GM23338 (cell line): ENCODE measurements at regions not wholly inside any gene's neighbourhood (a gene's known extent, or its start where the extent isn't known, plus 50 kb on each side); places are given as distances from the start of the nearest gene placed in this dataset.

ENCODE experiments used
- ATAC-seq: fragments of 200-7000 bp; cut with Tn5 transposase; 3 replicates; pipeline ENCODE4 v1.9.1; 2020
- DNase-seq: peaks from one replicate; pipeline ENCODE4 v3.0.0-alpha.2; 2015; ENCODE audit warnings: low spot score
- H2AFZ ChIP-seq: fragments of 200-600 bp; sonication (generic); 2 replicates; pipeline ENCODE4 v1.8.0; 2016; ENCODE audit warnings: antibody characterized with exemption, mild to moderate bottlenecking, moderate library complexity
- H3F3A ChIP-seq: fragments of 200-600 bp; sonication (generic); replicated peaks from 2 replicates; pipeline ENCODE4 v1.8.0; 2017; ENCODE audit warnings: antibody characterized with exemption, mixed run types, low read depth
- H3K27ac ChIP-seq: fragments of 200-600 bp; sonication (generic); 2 replicates; pipeline ENCODE4 v1.6.1; 2016; ENCODE audit warnings: low read depth
- H3K27me3 ChIP-seq: fragments of 200-600 bp; sonication (generic); 2 replicates; pipeline ENCODE4 v1.8.0; 2016; ENCODE audit warnings: mild to moderate bottlenecking, mixed run types, moderate library complexity; ENCODE audit not compliant: insufficient read depth
- H3K36me3 ChIP-seq: fragments of 200-600 bp; sonication (generic); 2 replicates; pipeline ENCODE4 v1.8.0; 2016; ENCODE audit warnings: mild to moderate bottlenecking; ENCODE audit not compliant: insufficient read depth
- H3K4me1 ChIP-seq: fragments of 200-600 bp; sonication (generic); 2 replicates; pipeline ENCODE4 v1.8.0; 2016; ENCODE audit warnings: mild to moderate bottlenecking, moderate library complexity; ENCODE audit not compliant: insufficient read depth
- H3K4me2 ChIP-seq: fragments of 200-600 bp; sonication (generic); 2 replicates; pipeline ENCODE4 v1.7.1; 2017; ENCODE audit warnings: mixed run types
- H3K4me3 ChIP-seq: fragments of 200-600 bp; sonication (generic); 2 replicates; pipeline ENCODE4 v1.6.1; 2016; ENCODE audit warnings: mixed run types
- H3K79me2 ChIP-seq: fragments of 200-600 bp; sonication (generic); replicated peaks from 2 replicates; pipeline ENCODE4 v1.8.0; 2017; ENCODE audit warnings: mild to moderate bottlenecking; ENCODE audit not compliant: insufficient read depth
- H3K9me2 ChIP-seq: fragments of 200-600 bp; sonication (generic); 2 replicates; pipeline ENCODE4 v1.8.0; 2017; ENCODE audit not compliant: insufficient read depth
- H4K20me1 ChIP-seq: fragments of 200-600 bp; sonication (generic); replicated peaks from 2 replicates; pipeline ENCODE4 v1.8.0; 2017; ENCODE audit warnings: mild to moderate bottlenecking; ENCODE audit not compliant: insufficient read depth
- H3K27ac Mint-ChIP-seq: 2 replicates; pipeline ENCODE4 v1.8.0; 2020; ENCODE audit warnings: inconsistent platforms, mild to moderate bottlenecking, moderate library complexity, mixed read lengths
- H3K27me3 Mint-ChIP-seq: 3 replicates; pipeline ENCODE4 v1.8.0; 2022; ENCODE audit warnings: low read depth, mild to moderate bottlenecking, moderate library complexity, mixed read lengths, inconsistent platforms; ENCODE audit not compliant: insufficient read depth, poor library complexity
- H3K36me3 Mint-ChIP-seq: 3 replicates; pipeline ENCODE4 v1.8.0; 2021; ENCODE audit warnings: low read depth, mild to moderate bottlenecking, inconsistent platforms, moderate library complexity, mixed read lengths
- H3K4me1 Mint-ChIP-seq: 3 replicates; pipeline ENCODE4 v1.8.0; 2020; ENCODE audit warnings: mild to moderate bottlenecking, inconsistent platforms, mixed read lengths
- H3K4me3 Mint-ChIP-seq: 3 replicates; pipeline ENCODE4 v1.8.0; 2021; ENCODE audit warnings: moderate library complexity, mild to moderate bottlenecking, inconsistent platforms, mixed read lengths
- H3K9me3 Mint-ChIP-seq: 3 replicates; pipeline ENCODE4 v1.8.0; 2020; ENCODE audit warnings: moderate library complexity, mild to moderate bottlenecking, inconsistent platforms, mixed read lengths
- CREB1 ChIP-seq: fragments of 250-450 bp; sonication (Bioruptor Pico); IDR thresholded peaks from 2 replicates; pipeline ENCODE4 v1.5.0; 2020; ENCODE audit warnings: low read depth, mild to moderate bottlenecking, moderate library complexity
- CTCF ChIP-seq, 2 experiments: fragments of 200-600 bp in 1 of 2; sonication (generic) in 1 of 2; conservative IDR thresholded peaks; 2 replicates each; pipeline versions ENCODE4 v1.5.1 to v1.6.1; 2016 to 2017; ENCODE audit warnings: antibody characterized with exemption in 2 of 2, low read depth in 2 of 2, mild to moderate bottlenecking in 2 of 2, moderate library complexity in 1 of 2
- ETS1 ChIP-seq: IDR thresholded peaks from 2 replicates; pipeline ENCODE4 v1.6.1; 2016; ENCODE audit warnings: antibody characterized with exemption
- EZH2 ChIP-seq: fragments of 200-600 bp; sonication (generic); IDR thresholded peaks from one replicate; pipeline ENCODE4 v1.8.0; 2017; ENCODE audit warnings: antibody characterized with exemption, mild to moderate bottlenecking, low read depth; ENCODE audit not compliant: unreplicated experiment
- EZH2phosphoT487 ChIP-seq: fragments of 200-600 bp; sonication (generic); IDR thresholded peaks from one replicate; pipeline ENCODE4 v1.8.1; 2018; ENCODE audit warnings: antibody characterized with exemption; ENCODE audit not compliant: unreplicated experiment
- JUNB ChIP-seq: IDR thresholded peaks from one replicate; pipeline ENCODE4 v1.6.1; 2016; ENCODE audit warnings: antibody characterized with exemption; ENCODE audit not compliant: unreplicated experiment
- NANOG ChIP-seq: IDR thresholded peaks from 2 replicates; pipeline ENCODE4 v1.6.1; 2016; ENCODE audit warnings: antibody characterized with exemption, borderline replicate concordance
- POLR2AphosphoS5 ChIP-seq: IDR thresholded peaks from 2 replicates; pipeline ENCODE4 v1.6.1; 2016; ENCODE audit warnings: antibody characterized with exemption, low read depth
- REST ChIP-seq: IDR thresholded peaks from one replicate; pipeline ENCODE4 v1.6.1; 2018; ENCODE audit warnings: antibody characterized with exemption; ENCODE audit not compliant: unreplicated experiment
- STAT1 ChIP-seq: IDR thresholded peaks from one replicate; pipeline ENCODE4 v1.6.1; 2016; ENCODE audit warnings: antibody characterized with exemption; ENCODE audit not compliant: unreplicated experiment
- ZNF114 ChIP-seq: fragments of 250-450 bp; sonication (Bioruptor Pico); IDR thresholded peaks from 2 replicates; pipeline ENCODE4 v1.5.0; 2020; ENCODE audit warnings: mild to moderate bottlenecking, moderate library complexity
- ZNF331 ChIP-seq: fragments of 250-450 bp; sonication (Bioruptor Pico); IDR thresholded peaks from 2 replicates; pipeline ENCODE4 v1.5.0; 2020; ENCODE audit warnings: low read depth, mild to moderate bottlenecking, moderate library complexity
- ZNF462 ChIP-seq: fragments of 250-450 bp; sonication (Bioruptor Pico); IDR thresholded peaks from 2 replicates; pipeline ENCODE4 v1.5.0; 2020; ENCODE audit warnings: mild to moderate bottlenecking, moderate library complexity

GRCh38 chr17:33469421-33469820 is 176.3 kb upstream of the ASIC2 start:
- H3K27me3 Mint-ChIP-seq, result peaks cover under 1% of the 10 kb centered on the region
- peaks cover 3% of the 10 kb centered on the region for H3K4me1 Mint-ChIP-seq
- Histone ChIP-seq H3K79me2 (no peaks in the 10 kb centered on the region), H3F3A (no peaks in the 10 kb centered on the region), H3K9me2 (peaks cover 3% of the 10 kb centered on the region; the same call in 1 of the 2 replicates), H4K20me1 (no peaks in the 10 kb centered on the region), H3K4me3 (no peak overlapping the region), H3K27ac (no peak overlapping the region), H3K27me3 (no peaks in the 10 kb centered on the region), H3K4me2 (no peak overlapping the region), H3K36me3 (no peaks in the 10 kb centered on the region), H2AFZ (no peak overlapping the region), H3K4me1 (peaks cover 7% of the 10 kb centered on the region)
- peaks cover 4% of the 10 kb centered on the region; the same call in 2 of the 3 replicates for H3K9me3 Mint-ChIP-seq
- no peak for ATAC-seq
- H3K27ac Mint-ChIP-seq, result no peak overlapping the region
- H3K4me3 Mint-ChIP-seq, result no peak overlapping the region
- no peak for DNase-seq
- H3K36me3 Mint-ChIP-seq, result peaks cover 3% of the 10 kb centered on the region; the same call in 1 of the 3 replicates
- TF ChIP-seq POLR2AphosphoS5, result no peak
- no peak for TF ChIP-seq NANOG
- TF ChIP-seq JUNB, result no peak
- no peak for TF ChIP-seq REST
- no peak for TF ChIP-seq EZH2
- TF ChIP-seq CTCF (conservative IDR thresholded peaks at IDR 0.05; ENCODE audit: low read depth in 2 of 2), result no peak
- no peak for TF ChIP-seq ZNF114
- no peak for TF ChIP-seq ZNF331 (CRISPR knock-in tag)
- TF ChIP-seq ZNF462, result no peak
- TF ChIP-seq EZH2phosphoT487, result no peak
- TF ChIP-seq ETS1, result no peak
- TF ChIP-seq STAT1, result no peak
- no peak for TF ChIP-seq CREB1 (CRISPR knock-in tag)
